DOHH2 (cell line): ENCODE measurements at regions not wholly inside any gene's neighbourhood (a gene's known extent, or its start where the extent isn't known, plus 50 kb on each side); places are given as distances from the start of the nearest gene placed in this dataset.

Source experiments
- CTCF ChIP-seq: fragments of 200-600 bp; sonication (generic); IDR thresholded peaks from one replicate; pipeline ENCODE4 v1.5.1; 2014; ENCODE audit warnings: antibody characterized with exemption, mild to moderate bottlenecking, low read depth, low read length; ENCODE audit not compliant: poor library complexity, severe bottlenecking
- EZH2phosphoT487 ChIP-seq: fragments of 200-600 bp; sonication (generic); IDR thresholded peaks from 2 replicates; pipeline ENCODE4 v1.6.1; 2017; ENCODE audit warnings: borderline replicate concordance, mild to moderate bottlenecking, antibody characterized with exemption, low read length, moderate library complexity, mixed read lengths

- no peak for TF ChIP-seq CTCF
- TF ChIP-seq EZH2phosphoT487: no peak
Observed at GRCh38 chr1:55720261-55720660, 505.1 kb upstream of the USP24 start.
